Liver (tissue), 3 donors: ENCODE measurements at regions not wholly inside any gene's neighbourhood (a gene's known extent, or its start where the extent isn't known, plus 50 kb on each side); places are given as distances from the start of the nearest gene placed in this dataset.

Experiments
- NR2F2 ChIP-seq: IDR thresholded peaks from 2 replicates; pipeline ENCODE4 v1.6.1; 2016; ENCODE audit warnings: antibody characterized with exemption
- RAD21 ChIP-seq, 2 donors: IDR thresholded peaks; 2 replicates each; pipeline ENCODE4 v1.6.1; 2016; ENCODE audit warnings: antibody characterized with exemption in 2 of 2, mild to moderate bottlenecking in 2 of 2
- SP1 ChIP-seq: IDR thresholded peaks from 2 replicates; pipeline ENCODE4 v1.6.1; 2018; ENCODE audit warnings: antibody characterized with exemption, mild to moderate bottlenecking
- TAF1 ChIP-seq: conservative IDR thresholded peaks from 2 replicates; pipeline ENCODE4 v1.6.1; 2016; ENCODE audit warnings: antibody characterized with exemption, mild to moderate bottlenecking
- TF ChIP-seq, protein P1 (sequence below): fragments of 150-350 bp; IDR thresholded peaks from 2 replicates; pipeline ENCODE4 v1.5.1; 2017; ENCODE audit warnings: improper control_type of control experiment, low read depth, low read length; ENCODE audit not compliant: missing input control
- TF ChIP-seq, protein P2 (sequence below): IDR thresholded peaks from 2 replicates; pipeline ENCODE4 v1.6.1; 2016; ENCODE audit warnings: antibody characterized with exemption
- donor health status: healthy.
- donor health status: healthy.

DNA sequence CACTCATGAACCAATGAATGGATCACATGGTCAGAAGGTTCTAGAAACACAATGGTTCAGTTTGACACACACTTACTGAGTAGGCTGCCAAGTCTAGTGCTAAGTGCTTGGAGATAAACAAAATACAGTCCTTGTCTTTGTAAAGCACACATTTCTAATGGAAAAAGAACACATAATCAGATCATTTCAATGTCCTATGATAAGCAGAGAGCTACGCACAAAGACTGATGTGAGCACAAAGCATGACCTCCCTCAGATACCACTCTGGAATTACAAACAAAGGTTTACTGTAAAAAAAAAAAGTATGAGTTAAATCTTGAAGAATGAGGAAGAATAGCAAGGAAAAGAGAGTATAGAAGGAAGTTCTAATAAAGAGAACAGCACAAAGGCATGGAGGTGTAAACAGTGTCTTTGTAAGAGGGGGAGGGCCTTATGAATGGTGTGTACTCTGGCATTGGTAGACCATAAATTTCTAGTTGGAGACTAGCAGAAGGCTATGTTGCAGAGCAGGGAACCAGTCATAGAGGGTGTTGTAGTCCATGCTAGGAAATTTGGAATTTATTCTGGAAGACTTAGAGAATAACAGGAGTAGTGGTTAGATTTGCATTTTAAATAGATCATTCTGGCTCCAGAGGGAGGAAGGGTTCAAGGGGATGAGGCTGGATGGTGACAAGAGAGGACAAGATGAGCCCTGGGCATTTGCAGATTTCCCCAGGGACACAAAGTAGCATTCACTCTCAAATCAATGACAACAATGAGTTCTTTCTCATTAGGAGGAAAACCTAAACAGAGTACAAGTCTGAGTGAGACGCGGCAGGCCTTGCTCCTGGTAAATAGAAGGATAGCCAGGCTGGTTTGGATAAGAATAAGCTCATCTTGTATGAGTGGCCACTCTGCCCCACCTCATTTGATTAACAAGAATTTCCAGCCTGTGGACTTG, 468.0 kb downstream of the TOX3 start:
- TF ChIP-seq, protein P1, sequence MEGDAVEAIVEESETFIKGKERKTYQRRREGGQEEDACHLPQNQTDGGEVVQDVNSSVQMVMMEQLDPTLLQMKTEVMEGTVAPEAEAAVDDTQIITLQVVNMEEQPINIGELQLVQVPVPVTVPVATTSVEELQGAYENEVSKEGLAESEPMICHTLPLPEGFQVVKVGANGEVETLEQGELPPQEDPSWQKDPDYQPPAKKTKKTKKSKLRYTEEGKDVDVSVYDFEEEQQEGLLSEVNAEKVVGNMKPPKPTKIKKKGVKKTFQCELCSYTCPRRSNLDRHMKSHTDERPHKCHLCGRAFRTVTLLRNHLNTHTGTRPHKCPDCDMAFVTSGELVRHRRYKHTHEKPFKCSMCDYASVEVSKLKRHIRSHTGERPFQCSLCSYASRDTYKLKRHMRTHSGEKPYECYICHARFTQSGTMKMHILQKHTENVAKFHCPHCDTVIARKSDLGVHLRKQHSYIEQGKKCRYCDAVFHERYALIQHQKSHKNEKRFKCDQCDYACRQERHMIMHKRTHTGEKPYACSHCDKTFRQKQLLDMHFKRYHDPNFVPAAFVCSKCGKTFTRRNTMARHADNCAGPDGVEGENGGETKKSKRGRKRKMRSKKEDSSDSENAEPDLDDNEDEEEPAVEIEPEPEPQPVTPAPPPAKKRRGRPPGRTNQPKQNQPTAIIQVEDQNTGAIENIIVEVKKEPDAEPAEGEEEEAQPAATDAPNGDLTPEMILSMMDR, result no peak
- TF ChIP-seq RAD21 (IDR thresholded peaks at IDR 0.05), result no peak
- no peak for TF ChIP-seq SP1
- TF ChIP-seq TAF1, result no peak
- TF ChIP-seq, protein P2, sequence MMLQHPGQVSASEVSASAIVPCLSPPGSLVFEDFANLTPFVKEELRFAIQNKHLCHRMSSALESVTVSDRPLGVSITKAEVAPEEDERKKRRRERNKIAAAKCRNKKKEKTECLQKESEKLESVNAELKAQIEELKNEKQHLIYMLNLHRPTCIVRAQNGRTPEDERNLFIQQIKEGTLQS, result no peak
- no peak for TF ChIP-seq NR2F2
